ENCODE measurements at regions not wholly inside any gene's neighbourhood (a gene's known extent, or its start where the extent isn't known, plus 50 kb on each side); places are given as distances from the start of the nearest gene placed in this dataset.

- Mint-ChIP-seq H3K27ac (no peak overlapping the region), H3K4me3 (no peak overlapping the region), H3K9me3 (no peaks in the 10 kb centered on the region), H3K36me3 (no peaks in the 10 kb centered on the region), H3K4me1 (no peaks in the 10 kb centered on the region)
- no peak for DNase-seq (ENCODE audit: low spot score in 2 of 2)
- no peak for ATAC-seq
Observed at GRCh38 chr19:31783592-31783991, 434.4 kb upstream of the TSHZ3 start.

- no peak overlapping the region for H3K27ac Mint-ChIP-seq
- H3K36me3 Mint-ChIP-seq, result no peaks in the 10 kb centered on the region
- H3K4me3 Mint-ChIP-seq, result no peak overlapping the region
- H3K9me3 Mint-ChIP-seq, result no peaks in the 10 kb centered on the region
- H3K4me1 Mint-ChIP-seq, result no peaks in the 10 kb centered on the region
- DNase-seq (ENCODE audit: low spot score in 2 of 2), result no peak
- no peak for ATAC-seq
Observed at GRCh38 chr19:31784671-31785101, 435.4 kb upstream of the TSHZ3 start.

GRCh38 chr19:31801611-31802010, 452.4 kb upstream of the TSHZ3 start:
- ATAC-seq, result no peak
- Mint-ChIP-seq H3K4me1 (no peaks in the 10 kb centered on the region), H3K9me3 (peaks cover 7% of the 10 kb centered on the region), H3K27ac (no peak overlapping the region), H3K4me3 (no peak overlapping the region), H3K36me3 (no peaks in the 10 kb centered on the region)
- no peak for DNase-seq (ENCODE audit: low spot score in 2 of 2)

GRCh38 chr19:31803835-31804446, 454.7 kb upstream of the TSHZ3 start:
- no peak overlapping the region for H3K4me3 Mint-ChIP-seq
- no peaks in the 10 kb centered on the region for H3K4me1 Mint-ChIP-seq
- DNase-seq (ENCODE audit: low spot score in 2 of 2) (no peak), ATAC-seq (no peak)
- H3K9me3 Mint-ChIP-seq, result no peaks in the 10 kb centered on the region
- no peak overlapping the region for H3K27ac Mint-ChIP-seq
- no peaks in the 10 kb centered on the region for H3K36me3 Mint-ChIP-seq

- no peak for DNase-seq (ENCODE audit: low spot score in 2 of 2)
- H3K36me3 Mint-ChIP-seq, result no peaks in the 10 kb centered on the region
- H3K27ac Mint-ChIP-seq, result no peak overlapping the region
- H3K9me3 Mint-ChIP-seq, result no peaks in the 10 kb centered on the region
- no peaks in the 10 kb centered on the region for H3K4me1 Mint-ChIP-seq
- no peak for ATAC-seq
- H3K4me3 Mint-ChIP-seq, result no peak overlapping the region
Observed at GRCh38 chr19:31804668-31805067, 455.4 kb upstream of the TSHZ3 start.

GRCh38 chr19:31810536-31811109, 461.4 kb upstream of the TSHZ3 start:
- Mint-ChIP-seq H3K36me3 (no peaks in the 10 kb centered on the region), H3K9me3 (peaks cover 2% of the 10 kb centered on the region)
- no peak for DNase-seq (ENCODE audit: low spot score in 2 of 2)

GRCh38 chr19:31817971-31818797, 468.9 kb upstream of the TSHZ3 start:
- Mint-ChIP-seq H3K36me3 (no peaks in the 10 kb centered on the region), H3K4me1 (no peaks in the 10 kb centered on the region), H3K9me3 (peaks cover 4% of the 10 kb centered on the region), H3K4me3 (no peak overlapping the region), H3K27ac (no peak overlapping the region)
- ATAC-seq (no peak), DNase-seq (ENCODE audit: low spot score in 2 of 2) (no peak)

More at GRCh38 chr19:31810536-31811109, 461.4 kb upstream of the TSHZ3 start:
- ATAC-seq, result no peak
- H3K27ac Mint-ChIP-seq, result no peak overlapping the region
- no peak overlapping the region for H3K4me3 Mint-ChIP-seq
- H3K4me1 Mint-ChIP-seq, result no peaks in the 10 kb centered on the region

- H3K4me1 Mint-ChIP-seq, result no peaks in the 10 kb centered on the region
- no peaks in the 10 kb centered on the region for H3K36me3 Mint-ChIP-seq
- H3K9me3 Mint-ChIP-seq, result peaks cover 4% of the 10 kb centered on the region
- no peak overlapping the region for H3K4me3 Mint-ChIP-seq
- DNase-seq (ENCODE audit: low spot score in 2 of 2) (no peak), ATAC-seq (no peak)
- no peak overlapping the region for H3K27ac Mint-ChIP-seq
Observed at GRCh38 chr19:31818798-31819105, 469.5 kb upstream of the TSHZ3 start.

- no peak overlapping the region for H3K27ac Mint-ChIP-seq
- H3K9me3 Mint-ChIP-seq, result peaks cover 2% of the 10 kb centered on the region
- no peak for DNase-seq (ENCODE audit: low spot score in 2 of 2)
- no peaks in the 10 kb centered on the region for H3K36me3 Mint-ChIP-seq
- ATAC-seq, result no peak
- no peak overlapping the region for H3K4me3 Mint-ChIP-seq
- no peaks in the 10 kb centered on the region for H3K4me1 Mint-ChIP-seq
Observed at GRCh38 chr19:31819837-31820236, 470.6 kb upstream of the TSHZ3 start.

- H3K9me3 Mint-ChIP-seq, result peaks cover 2% of the 10 kb centered on the region
- DNase-seq (ENCODE audit: low spot score in 2 of 2) (no peak), ATAC-seq (no peak)
- no peak overlapping the region for H3K4me3 Mint-ChIP-seq
- H3K36me3 Mint-ChIP-seq, result no peaks in the 10 kb centered on the region
- no peaks in the 10 kb centered on the region for H3K4me1 Mint-ChIP-seq
- H3K27ac Mint-ChIP-seq, result no peak overlapping the region
Observed at GRCh38 chr19:31821346-31821745, 472.1 kb upstream of the TSHZ3 start.

- Mint-ChIP-seq H3K27ac (no peak overlapping the region), H3K36me3 (no peaks in the 10 kb centered on the region), H3K9me3 (peaks cover 3% of the 10 kb centered on the region), H3K4me1 (no peaks in the 10 kb centered on the region), H3K4me3 (no peak overlapping the region)
- no peak for ATAC-seq
- no peak for DNase-seq (ENCODE audit: low spot score in 2 of 2)
Observed at GRCh38 chr19:31825134-31826094, 476.2 kb upstream of the TSHZ3 start.

- ATAC-seq, result no peak
- H3K4me1 Mint-ChIP-seq, result no peaks in the 10 kb centered on the region
Observed at GRCh38 chr19:31826325-31826724, 477.1 kb upstream of the TSHZ3 start.

GRCh38 chr19:31831421-31832175, 482.4 kb upstream of the TSHZ3 start:
- peaks cover 5% of the 10 kb centered on the region for H3K9me3 Mint-ChIP-seq
- no peaks in the 10 kb centered on the region for H3K36me3 Mint-ChIP-seq
- DNase-seq (ENCODE audit: low spot score in 2 of 2) (no peak), ATAC-seq (no peak)
- H3K4me3 Mint-ChIP-seq, result no peak overlapping the region
- H3K4me1 Mint-ChIP-seq, result no peaks in the 10 kb centered on the region
- H3K27ac Mint-ChIP-seq, result no peak overlapping the region

More at GRCh38 chr19:31826325-31826724, 477.1 kb upstream of the TSHZ3 start:
- H3K27ac Mint-ChIP-seq, result no peak overlapping the region
- DNase-seq (ENCODE audit: low spot score in 2 of 2), result no peak
- no peaks in the 10 kb centered on the region for H3K36me3 Mint-ChIP-seq
- H3K9me3 Mint-ChIP-seq, result peaks cover 3% of the 10 kb centered on the region
- H3K4me3 Mint-ChIP-seq, result no peak overlapping the region

GRCh38 chr19:31832176-31832548, 482.9 kb upstream of the TSHZ3 start:
- H3K9me3 Mint-ChIP-seq, result peaks cover 5% of the 10 kb centered on the region
- no peak overlapping the region for H3K4me3 Mint-ChIP-seq
- no peak for ATAC-seq
- DNase-seq (ENCODE audit: low spot score in 2 of 2), result no peak
- no peaks in the 10 kb centered on the region for H3K4me1 Mint-ChIP-seq
- no peak overlapping the region for H3K27ac Mint-ChIP-seq
- no peaks in the 10 kb centered on the region for H3K36me3 Mint-ChIP-seq

GRCh38 chr19:31834070-31834469, 484.8 kb upstream of the TSHZ3 start:
- ATAC-seq (no peak), DNase-seq (ENCODE audit: low spot score in 2 of 2) (no peak)
- H3K4me3 Mint-ChIP-seq, result no peak overlapping the region
- H3K4me1 Mint-ChIP-seq, result no peaks in the 10 kb centered on the region
- peaks cover 4% of the 10 kb centered on the region for H3K9me3 Mint-ChIP-seq
- H3K27ac Mint-ChIP-seq, result no peak overlapping the region
- H3K36me3 Mint-ChIP-seq, result no peaks in the 10 kb centered on the region
